ENCODE measurements at regions not wholly inside any gene's neighbourhood (a gene's known extent, or its start where the extent isn't known, plus 50 kb on each side); places are given as distances from the start of the nearest gene placed in this dataset.
"Not testable (repeated sequence)": the region's sequence is repeated elsewhere in the genome, so short reads cannot be mapped to it uniquely, and the experiment has no call there.

DNA sequence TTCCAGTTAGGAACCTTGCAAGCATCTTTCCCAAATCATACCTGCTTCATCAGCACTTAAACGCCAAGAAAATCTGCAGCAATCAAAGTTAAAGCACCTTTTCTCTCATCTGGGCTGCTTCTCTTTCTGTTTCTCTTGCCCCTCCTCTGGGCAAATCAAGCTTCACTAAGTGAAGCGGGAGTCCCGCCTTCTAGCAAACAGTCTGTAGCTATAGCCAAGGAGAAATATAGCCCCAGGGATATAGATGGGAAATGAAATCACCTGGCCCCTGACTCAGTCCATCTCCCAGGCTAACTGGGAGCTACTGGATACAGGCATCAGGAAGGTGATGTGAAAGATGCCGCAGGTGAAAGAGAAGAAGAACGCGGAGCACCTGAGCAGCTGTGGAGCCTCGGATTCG lies 481.9 kb downstream of the C6orf118 start:
- DNase-seq (ENCODE audit: low read depth in 2 of 2) = no peak

DNA sequence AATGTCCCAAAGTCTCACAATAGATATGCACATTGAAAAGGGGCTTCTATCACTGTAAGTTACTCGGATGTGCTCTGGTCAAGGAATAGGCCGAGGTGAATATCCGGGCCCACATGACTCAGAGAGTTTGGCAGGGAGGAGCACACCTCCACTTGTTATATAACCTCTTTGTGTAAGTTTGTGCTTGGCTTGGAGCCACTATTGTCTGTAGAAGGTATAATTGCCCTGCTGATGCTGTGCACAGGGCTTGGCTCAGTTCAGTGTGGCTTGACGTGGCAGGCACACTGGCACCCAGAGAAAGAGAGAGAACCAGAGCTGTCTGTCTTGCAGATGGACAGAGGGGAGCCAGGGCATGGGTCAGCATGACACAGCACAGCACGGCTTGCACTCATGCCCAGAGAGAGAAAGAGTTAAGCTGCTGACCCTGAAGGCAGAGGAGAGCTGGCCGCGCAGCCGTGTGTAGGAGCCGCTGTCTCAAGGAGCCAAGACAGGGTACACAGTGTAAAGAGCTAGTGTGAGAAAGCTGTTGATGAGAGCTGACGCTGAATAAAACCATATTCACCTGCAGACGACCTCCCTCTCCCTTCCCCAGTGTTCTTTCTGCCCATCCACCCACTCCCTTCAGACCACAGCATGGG lies 482.5 kb downstream of the C6orf118 start:
- DNase-seq (ENCODE audit: low read depth in 2 of 2) = no peak

DNA sequence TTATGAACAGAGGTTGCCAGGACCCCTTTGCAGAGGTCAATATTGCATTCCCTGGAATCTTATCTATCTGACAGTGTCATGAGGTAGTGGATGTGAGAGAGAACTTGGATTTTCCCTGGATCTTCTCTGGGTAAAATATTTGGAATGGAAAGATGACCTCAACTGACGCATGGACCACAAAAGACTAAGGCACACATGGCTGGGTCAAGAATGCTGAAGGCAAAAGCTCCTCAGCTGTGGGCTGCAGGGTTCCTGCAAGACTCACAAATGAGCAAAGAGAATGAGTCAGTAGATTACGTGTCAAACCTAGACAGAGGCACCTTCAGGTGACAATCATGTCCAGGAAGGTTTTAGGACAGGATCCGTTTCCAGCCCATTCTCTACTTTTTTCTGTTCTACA lies 484.0 kb downstream of the C6orf118 start:
- no peak for DNase-seq (ENCODE audit: low read depth in 2 of 2)

DNA sequence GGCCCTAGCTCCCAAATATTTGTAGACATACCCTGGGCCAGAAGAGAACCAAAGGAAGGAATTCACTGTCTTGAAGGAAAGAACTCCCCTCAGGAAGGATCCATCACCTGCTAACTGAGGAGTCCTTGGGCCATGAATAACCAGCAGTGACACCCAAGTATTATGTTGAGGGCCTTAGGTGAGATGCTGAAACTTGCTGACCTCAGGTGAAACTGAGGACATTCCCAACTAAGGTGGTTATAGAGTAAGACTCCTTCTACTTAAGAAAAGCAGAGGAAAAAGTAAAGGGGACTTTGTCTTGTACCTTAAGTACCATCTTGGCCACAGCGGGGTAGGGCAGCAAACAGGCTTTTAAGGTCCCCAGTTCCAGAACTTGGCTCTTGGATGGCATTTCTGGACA lies 491.7 kb downstream of the C6orf118 start:
- no peak for DNase-seq (ENCODE audit: low read depth in 2 of 2)

DNA sequence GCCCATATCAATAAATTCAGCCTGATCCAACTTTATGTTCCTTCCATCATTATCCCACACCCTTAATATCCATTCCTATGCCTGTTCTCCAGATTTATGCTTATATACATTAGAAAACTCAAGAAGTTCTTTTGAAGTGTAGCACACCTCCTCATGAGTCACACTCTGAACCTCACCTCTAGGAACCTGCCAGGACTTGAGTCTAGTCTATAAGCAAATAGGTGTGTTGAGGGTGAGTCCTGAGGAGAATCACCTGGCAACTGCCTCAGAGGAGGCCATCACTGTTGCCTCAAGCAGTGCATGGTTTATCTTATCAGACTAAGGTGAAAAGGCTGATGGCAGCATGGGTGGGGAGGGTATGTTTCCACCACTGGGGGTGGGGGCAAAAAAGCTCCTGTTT lies 496.7 kb downstream of the C6orf118 start:
- DNase-seq (ENCODE audit: low read depth in 2 of 2) = no peak

DNA sequence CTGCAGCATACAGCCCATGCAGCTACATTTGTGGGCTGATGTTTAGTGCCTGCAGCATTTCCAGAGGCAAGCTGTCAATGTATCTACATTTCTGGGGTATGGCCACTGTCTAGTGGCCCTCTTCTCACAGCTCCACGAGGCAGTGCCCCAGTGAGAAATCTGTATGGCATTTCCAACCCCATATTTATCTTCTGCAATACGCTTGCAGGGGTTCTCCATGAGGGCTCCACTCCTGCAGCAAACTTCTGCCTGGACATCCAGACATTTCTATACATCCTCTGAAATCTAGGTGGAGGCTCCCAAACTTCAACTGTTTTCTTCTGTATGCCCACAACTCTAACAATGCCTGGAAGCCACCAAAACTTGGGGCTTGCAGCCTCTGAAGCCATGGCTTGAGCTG lies 502.3 kb downstream of the C6orf118 start:
- DNase-seq (ENCODE audit: low read depth in 2 of 2) = no peak

DNA sequence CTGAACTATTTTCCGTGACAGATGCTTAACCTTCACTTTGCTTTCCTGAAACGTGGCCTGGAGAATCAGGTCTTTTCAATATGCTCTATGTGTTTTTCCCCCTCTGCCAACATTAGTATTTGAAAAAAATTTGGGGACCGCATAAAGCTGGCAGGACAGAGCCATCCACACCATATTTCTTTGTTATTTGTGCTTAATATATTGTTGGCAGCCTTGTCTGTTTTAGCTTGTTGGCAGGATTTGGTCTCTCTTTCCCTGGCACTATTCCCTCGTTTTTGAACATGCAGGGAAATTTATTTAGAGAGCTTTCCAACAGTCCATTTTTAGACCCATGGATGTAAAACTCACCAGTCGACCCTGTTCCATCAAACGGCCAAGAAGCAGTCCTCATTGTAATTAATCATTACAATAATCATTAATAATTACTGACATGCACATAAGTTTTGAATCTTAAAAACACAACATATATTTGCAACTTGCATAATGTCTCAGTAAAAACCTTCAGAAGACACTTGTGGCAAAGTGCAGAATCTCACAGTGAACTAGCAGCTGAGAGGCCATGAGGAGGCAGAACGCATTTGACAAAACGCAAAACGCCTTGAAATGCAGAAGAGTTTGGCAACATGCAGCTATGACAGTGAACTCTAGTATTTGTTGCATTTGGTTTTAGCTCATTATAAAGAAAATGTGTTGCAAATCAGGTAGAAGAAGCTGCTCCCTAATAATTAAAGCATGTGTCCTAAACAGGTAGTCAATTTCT lies 514.2 kb downstream of the C6orf118 start:
- no peak for DNase-seq (ENCODE audit: low read depth in 2 of 2)

DNA sequence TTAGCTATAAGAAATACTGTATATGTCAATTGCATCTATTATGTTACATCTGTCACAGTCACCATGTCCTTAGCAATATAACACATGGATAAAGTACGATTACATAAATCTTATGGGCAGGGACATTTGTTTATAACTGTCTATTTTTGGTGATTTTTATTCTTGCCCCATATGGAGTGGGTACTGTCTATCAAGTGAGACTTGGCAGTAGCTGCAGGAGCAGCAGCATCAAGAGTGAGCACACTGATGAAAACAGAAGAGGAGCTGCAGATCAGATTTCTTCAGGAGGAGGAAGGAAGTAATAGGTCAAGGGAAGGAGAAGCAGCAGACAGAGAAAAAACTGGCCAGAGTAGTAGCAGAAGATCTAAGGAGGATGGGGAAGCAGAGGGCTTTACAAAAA lies 516.7 kb downstream of the C6orf118 start:
- DNase-seq (ENCODE audit: low read depth in 2 of 2) = no peak

DNA sequence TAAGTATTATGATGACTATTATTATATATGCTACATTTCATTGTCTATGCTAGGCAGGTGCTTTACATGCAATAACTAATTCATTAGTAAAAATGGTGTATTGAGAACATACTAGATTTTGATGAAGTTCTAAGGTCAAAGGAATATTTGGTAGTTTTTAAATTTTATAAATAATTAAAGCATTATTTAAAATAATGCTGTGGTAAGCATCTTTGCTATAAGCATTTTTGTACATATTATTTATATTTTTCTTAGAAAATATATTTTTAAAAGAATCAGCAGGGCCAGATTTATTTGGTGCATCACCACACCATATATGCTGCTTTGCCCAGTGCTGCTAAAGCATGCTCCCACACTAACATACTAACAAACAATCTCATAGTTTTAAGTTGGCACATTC lies 517.9 kb downstream of the C6orf118 start:
- no peak for DNase-seq (ENCODE audit: low read depth in 2 of 2)

DNA sequence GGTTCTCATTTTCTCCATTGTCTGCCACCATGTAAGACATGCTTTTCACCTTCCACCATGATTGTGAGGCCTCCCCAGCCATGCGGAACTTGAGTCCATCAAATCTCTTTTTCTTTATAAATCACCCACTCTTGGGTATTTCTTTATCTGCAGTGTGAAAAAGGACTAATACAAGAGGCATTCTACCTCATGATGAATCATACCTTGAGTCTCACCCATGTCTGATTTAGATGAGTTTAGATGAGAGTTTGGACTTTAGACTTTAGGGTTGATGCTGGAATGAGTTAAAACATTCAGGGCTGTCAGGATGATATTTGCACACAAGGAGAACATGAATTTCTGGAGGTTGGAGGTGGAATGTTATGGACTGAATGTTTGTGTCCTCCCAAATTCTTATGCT lies 545.6 kb downstream of the C6orf118 start:
- DNase-seq (ENCODE audit: low read depth in 2 of 2) = no peak

DNA sequence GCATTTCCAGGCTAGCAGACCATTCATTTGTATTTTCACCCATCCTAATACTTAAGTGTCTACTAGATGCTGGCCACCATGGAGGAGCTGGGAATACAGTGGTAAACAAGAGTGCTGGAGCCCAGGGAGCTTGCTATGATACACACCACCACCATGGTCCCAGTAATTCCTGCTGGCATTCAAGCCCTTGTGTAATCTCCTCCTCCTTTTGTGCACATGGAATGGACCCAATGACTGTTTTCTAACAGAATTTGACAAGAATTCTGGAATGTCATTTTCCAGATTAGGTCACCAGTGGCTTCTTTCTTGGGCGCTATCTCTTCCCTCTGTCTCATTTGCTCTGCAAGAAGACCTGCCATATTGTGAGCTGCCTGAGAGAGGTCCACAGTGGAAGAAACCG lies 552.0 kb downstream of the C6orf118 start:
- no peak for DNase-seq (ENCODE audit: low read depth in 2 of 2)

DNA sequence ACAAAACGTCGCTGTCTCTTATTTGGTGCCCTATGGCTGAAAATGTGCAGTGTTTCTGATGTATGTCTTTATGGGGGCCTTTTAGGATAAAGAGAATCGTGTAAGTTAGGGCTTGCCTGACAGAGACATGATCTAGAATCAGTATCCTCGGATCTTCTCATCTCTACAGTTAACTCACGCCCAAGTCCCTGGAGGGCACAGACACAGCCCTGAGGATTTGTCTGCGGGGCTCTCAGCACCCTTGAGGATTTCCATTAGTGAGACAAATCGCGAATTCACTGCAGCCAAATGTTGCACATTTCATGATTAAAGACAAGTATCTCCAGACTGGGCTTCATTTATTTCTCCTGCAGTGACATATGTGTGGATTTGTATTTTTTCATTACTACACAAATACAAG lies 552.7 kb downstream of the C6orf118 start:
- DNase-seq (ENCODE audit: low read depth in 2 of 2) = no peak

DNA sequence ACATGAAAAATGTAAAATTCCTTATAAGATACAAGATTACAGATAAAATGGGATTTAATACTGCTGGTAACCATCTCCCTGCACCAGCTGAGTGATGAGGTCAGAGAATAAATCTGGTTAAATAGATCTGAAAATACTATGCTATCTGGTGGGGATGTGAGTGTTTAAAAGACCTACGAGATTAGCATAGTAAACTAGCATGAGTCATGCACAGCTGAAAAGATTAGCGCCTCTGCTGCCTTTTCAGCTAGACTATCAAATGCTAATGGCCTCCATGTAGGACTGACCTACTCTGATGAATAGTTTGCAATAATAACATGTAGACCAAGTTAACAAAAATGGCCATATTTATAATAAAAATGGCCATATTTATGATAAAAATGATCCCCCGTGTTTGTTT lies 553.3 kb downstream of the C6orf118 start:
- DNase-seq (ENCODE audit: low read depth in 2 of 2) = no peak

DNA sequence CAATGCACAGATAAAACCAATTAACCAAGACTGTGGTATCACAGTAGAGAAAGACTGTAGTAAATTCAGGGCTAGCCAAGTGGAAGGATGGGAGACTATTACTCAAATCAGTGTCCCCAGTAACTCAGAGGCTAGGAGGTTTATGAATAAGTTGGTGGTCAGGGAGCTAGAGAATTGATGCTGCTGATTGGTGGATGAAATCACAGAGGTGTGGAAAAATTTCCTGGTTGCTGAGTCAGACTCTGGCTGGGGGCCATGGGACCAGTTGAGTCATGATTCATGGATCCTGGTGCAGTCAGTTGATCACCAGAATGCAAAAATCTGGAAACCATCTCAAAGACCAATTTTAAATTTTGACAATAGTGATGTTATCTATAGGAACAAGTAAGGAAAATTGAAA lies 555.9 kb downstream of the C6orf118 start:
- DNase-seq (ENCODE audit: low read depth in 2 of 2) = no peak

DNA sequence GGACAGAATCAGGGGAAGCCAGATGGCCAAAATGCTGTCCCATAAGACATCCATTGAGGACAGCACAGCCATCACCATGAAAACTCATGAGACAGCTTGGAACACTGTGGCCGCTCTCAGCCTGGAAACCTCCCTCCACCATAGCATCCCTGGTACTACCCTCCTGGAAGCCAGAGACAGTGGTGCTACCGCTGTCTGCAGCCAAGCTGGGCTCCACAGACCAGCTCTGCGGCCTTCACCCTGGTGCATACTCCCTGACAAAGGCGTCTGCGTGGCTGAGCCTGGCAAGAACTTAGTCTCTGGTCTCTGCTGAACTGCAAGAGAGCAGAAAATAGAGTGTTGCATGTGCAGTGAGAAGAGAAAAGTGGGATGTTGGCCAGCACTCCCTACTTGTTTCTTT lies 558.0 kb downstream of the C6orf118 start:
- DNase-seq (ENCODE audit: low read depth in 2 of 2) = no peak

DNA sequence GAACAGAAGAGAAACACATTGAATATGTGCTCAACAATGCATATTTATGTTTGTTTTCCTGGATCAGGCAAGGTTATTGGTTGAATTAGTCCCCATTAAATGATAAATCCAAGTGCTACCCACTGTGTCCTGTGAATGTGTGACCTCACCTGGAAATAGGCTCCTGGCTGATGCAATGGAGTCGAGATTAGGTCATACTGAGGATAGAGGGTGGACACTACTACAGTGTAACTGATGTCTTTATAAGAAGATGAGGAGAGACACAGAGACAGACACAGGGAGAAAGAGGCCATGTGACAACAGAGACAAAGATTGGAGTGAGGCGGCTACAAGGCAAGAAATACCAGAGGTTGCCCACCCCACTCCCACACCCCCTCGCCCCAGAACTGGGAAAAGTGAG lies 559.3 kb downstream of the C6orf118 start:
- no peak for DNase-seq (ENCODE audit: low read depth in 2 of 2)

DNA sequence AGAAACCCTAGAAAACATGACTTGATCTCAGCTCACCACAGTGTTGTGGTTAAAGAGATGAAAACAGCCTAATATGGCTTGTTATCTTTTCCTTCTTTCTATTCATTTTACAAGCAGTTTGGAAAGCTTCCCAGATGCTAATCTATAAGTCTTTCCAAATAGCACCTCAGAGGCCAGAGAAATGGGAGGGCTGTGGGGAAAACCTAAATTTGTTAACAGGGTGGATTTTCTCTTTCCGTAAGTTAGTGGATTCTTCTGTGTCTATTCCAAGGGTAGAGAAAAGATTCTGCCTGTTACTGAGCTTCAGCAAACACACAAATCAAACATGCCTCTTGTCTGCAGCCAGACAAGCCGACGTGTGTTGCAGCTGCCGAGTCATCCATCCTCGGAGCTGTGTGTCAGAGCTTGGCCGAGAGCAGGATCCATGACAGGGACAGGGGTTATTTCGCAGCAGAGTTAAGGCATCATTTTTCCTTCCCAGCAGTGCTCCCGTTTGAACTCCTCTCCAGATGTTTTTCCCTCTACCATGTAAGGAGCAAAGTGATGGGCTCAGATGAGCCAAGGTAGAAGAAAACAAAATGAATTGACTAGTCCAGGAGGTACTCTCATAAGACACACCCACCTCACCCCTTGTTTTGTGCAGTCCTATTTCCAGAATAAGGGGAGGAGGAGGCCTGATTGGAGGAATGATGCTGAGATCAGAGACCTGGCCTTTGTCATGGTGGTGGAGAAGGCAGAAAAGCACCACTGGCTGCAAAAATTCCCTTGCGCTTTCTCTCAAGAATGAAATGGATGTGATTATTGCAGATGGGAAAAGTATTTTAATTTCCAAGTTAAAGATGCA lies 560.0 kb downstream of the C6orf118 start:
- DNase-seq (ENCODE audit: low read depth in 2 of 2) = no peak

DNA sequence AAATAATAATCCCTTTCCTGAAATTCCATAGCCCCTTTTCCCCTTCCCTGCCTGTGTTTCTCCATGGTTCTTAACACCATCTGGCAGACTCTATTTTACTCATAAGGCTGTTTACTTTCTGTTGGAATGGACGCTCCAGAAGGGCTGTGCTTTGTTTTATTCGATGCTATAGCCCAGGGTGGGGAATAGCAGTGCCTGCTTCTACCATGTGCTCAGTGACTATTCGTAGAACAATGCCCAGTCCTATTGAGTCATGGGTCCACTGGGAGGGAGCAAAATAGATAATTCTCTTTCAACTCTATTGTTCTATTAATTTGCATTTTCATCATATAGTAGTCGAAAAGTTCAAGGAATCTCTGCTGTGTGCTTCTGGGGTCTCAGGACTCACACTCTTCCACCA lies 565.1 kb downstream of the C6orf118 start:
- DNase-seq (ENCODE audit: low read depth in 2 of 2) = no peak

DNA sequence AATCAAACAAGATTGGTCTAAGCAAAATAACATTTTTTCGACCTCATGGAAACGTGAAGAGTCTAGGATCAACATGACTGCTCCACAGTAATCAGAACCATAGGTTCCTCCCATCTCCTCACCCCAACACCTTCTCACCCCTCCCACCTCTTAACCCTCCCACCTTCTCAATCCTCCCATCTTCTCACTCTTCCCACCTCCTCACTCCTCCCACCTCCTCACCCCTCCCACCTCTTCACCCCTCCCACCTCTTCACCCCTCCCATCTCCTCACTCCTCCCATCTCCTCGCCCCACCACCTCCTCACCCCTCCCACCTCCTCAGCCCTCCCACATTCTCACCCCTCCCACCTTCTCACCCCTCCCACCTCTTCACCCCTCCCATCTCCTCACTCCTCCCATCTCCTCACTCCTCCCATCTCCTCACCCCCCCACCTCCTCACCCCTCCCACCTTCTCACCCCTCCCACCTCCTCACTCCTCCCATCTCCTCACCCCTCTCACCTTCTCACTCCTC lies 567.4 kb downstream of the C6orf118 start:
- no peak for DNase-seq (ENCODE audit: low read depth in 2 of 2)

DNA sequence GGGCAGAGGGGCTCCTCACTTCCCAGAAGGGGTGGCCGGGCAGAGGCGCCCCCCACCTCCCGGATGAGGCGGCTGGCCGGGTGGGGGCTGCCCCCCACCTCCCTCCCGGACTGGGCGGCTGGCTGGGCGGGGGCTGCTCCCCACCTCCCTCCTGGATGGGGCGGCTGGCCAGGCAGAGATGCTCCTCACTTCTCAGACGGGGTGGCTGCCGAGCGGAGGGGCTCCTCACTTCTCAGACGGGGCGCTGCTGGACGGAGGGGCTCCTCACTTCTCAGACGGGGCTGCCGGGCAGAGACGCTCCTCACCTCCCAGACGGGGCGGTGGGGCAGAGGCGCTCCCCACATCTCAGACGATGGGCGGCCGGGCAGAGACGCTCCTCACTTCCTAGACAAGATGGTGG lies 573.3 kb downstream of the C6orf118 start:
- not testable (repeated sequence) for DNase-seq (ENCODE audit: low read depth in 2 of 2)

DNA sequence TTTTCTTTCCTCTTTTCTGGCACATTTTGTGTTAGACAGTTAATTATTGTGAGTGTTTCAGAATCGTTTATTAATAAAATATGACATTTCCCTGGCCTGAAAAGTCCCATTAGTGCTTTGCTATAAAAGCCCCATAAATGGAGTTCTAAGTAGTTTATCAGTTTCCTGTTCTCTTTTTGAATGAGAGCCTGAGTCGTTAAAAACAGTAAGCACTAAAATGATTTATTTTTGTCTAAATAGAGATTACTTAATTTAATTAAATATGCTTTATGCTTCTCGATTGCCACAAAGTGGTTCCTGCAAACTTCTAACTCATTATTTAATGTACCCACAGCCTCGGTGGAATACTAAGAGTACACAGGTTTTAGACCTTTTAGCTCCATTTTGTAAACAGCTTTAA lies 577.9 kb downstream of the C6orf118 start:
- DNase-seq (ENCODE audit: low read depth in 2 of 2) = no peak

DNA sequence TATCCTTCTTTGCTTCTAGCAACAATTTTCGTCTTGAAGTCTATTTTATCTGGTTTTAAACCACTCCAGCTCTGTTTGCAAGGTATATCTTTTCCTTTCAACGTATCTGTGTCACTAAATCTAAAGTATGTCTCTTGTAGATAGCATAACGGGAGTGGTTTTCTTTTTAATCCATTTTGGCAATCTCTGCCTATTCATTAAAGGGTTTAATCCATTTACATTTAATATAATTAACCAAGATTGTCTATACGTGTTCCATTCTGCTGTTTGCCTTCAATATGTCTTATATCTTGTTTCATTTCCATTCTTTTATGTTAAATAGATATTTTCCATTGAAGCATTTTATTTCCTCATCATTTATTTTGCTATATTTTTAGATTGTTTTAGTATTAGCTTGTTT lies 587.9 kb downstream of the C6orf118 start:
- no peak for DNase-seq (ENCODE audit: low read depth in 2 of 2)

DNA sequence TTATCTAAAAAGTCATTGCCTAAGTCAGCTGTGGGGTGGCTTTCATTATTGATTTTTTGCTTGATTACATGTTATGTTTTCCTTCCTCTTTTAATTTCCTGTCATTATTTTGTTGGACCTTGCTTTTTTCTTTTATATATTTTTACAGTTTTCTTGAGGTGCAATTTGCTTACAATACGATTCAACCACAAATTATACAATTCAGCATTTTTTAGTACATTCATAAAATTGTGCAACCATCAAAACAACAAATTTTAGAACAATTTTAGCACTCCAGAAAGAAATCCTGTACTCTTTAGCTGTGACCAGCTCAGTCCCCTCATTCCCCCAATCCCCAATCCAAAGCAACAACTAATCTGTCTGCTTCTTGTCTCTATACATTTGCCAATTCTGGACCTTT lies 608.9 kb downstream of the C6orf118 start:
- no peak for DNase-seq (ENCODE audit: low read depth in 2 of 2)
